MM.1S (cell line): ENCODE measurements at regions not wholly inside any gene's neighbourhood (a gene's known extent, or its start where the extent isn't known, plus 50 kb on each side); places are given as distances from the start of the nearest gene placed in this dataset.

Experiments
- DNase-seq: peaks from one replicate; pipeline ENCODE4 v3.0.0-alpha.2; 2015
- H2AFZ ChIP-seq: fragments of 300-600 bp; sonication (generic); 2 replicates; pipeline ENCODE4 v1.6.0; 2016; ENCODE audit warnings: antibody characterized with exemption, low read length
- H3F3A ChIP-seq: fragments of 300-600 bp; sonication (generic); 2 replicates; pipeline ENCODE4 v1.6.1; 2016; ENCODE audit warnings: mild to moderate bottlenecking, antibody characterized with exemption, low read length, moderate library complexity, mixed read lengths; ENCODE audit not compliant: insufficient read depth
- H3K27ac ChIP-seq: fragments of 300-600 bp; sonication (generic); 2 replicates; pipeline ENCODE4 v1.5.1; 2016; ENCODE audit warnings: mild to moderate bottlenecking, low read length
- H3K27me3 ChIP-seq: fragments of 300-600 bp; sonication (generic); replicated peaks from 2 replicates; pipeline ENCODE4 v1.6.0; 2016; ENCODE audit warnings: low read length; ENCODE audit not compliant: insufficient read depth
- H3K36me3 ChIP-seq: fragments of 300-600 bp; sonication (generic); replicated peaks from 2 replicates; pipeline ENCODE4 v1.6.1; 2016; ENCODE audit warnings: mild to moderate bottlenecking, low read length, mixed read lengths; ENCODE audit not compliant: insufficient read depth
- H3K4me1 ChIP-seq: fragments of 300-600 bp; sonication (generic); 2 replicates; pipeline ENCODE4 v1.6.1; 2016; ENCODE audit warnings: low read length, mixed read lengths
- H3K4me2 ChIP-seq: fragments of 300-600 bp; sonication (generic); 2 replicates; pipeline ENCODE4 v1.6.0; 2016; ENCODE audit warnings: low read depth, low read length
- H3K4me3 ChIP-seq: fragments of 300-600 bp; sonication (generic); 2 replicates; pipeline ENCODE4 v1.5.1; 2016; ENCODE audit warnings: low read length, mixed read lengths
- H3K79me2 ChIP-seq: fragments of 300-600 bp; sonication (generic); 2 replicates; pipeline ENCODE4 v1.6.1; 2016; ENCODE audit warnings: mixed run types, low read length, mixed read lengths
- H3K9ac ChIP-seq: fragments of 300-600 bp; sonication (generic); 2 replicates; pipeline ENCODE4 v1.6.1; 2016; ENCODE audit warnings: low read length, mixed read lengths
- H3K9me2 ChIP-seq: fragments of 300-600 bp; sonication (generic); replicated peaks from 2 replicates; pipeline ENCODE4 v1.6.1; 2016; ENCODE audit warnings: mild to moderate bottlenecking, low read length, mixed read lengths; ENCODE audit not compliant: insufficient read depth
- H3K9me3 ChIP-seq: fragments of 300-600 bp; sonication (generic); replicated peaks from 2 replicates; pipeline ENCODE4 v1.6.1; 2016; ENCODE audit warnings: mild to moderate bottlenecking, low read length, mixed read lengths; ENCODE audit not compliant: insufficient read depth
- H4K20me1 ChIP-seq: fragments of 300-600 bp; sonication (generic); 2 replicates; pipeline ENCODE4 v1.6.1; 2016; ENCODE audit warnings: mild to moderate bottlenecking, low read length, moderate library complexity, mixed read lengths; ENCODE audit not compliant: insufficient read depth
- EZH2 ChIP-seq: fragments of 300-600 bp; sonication (generic); optimal IDR thresholded peaks from 2 replicates; pipeline ENCODE3; 2017; ENCODE audit warnings: low read depth, mild to moderate bottlenecking, antibody characterized with exemption, low read length, mixed read lengths
- EZH2phosphoT487 ChIP-seq: fragments of 300-600 bp; sonication (generic); IDR thresholded peaks from 2 replicates; pipeline ENCODE4 v1.6.1; 2018; ENCODE audit warnings: antibody characterized with exemption, low read length
- TF ChIP-seq, protein P1 (sequence below): fragments of 300-600 bp; sonication (generic); IDR thresholded peaks from 2 replicates; pipeline ENCODE4 v1.5.1; 2016; ENCODE audit warnings: antibody characterized with exemption, low read length, mixed read lengths

DNA sequence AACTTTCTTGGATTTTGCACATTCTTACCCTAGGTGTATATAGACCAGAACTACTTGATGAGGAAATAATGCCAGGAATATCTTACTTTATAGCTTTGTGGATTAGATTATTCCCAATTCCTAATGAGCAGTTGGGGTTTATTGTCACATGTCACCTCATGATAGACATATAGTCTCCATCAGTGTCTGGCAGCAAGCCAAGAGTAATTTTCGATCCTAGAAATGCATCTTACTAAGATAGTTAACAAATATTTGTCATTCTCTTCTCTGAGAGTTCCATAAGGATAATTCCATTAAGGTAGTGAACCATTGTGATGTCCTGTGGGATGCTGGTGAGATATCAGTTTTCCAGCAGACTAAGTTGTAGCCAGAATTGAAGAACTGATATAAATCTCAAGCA, 1282.9 kb upstream of the B3GALT2 start:
- no peak overlapping the region for H3K4me3 ChIP-seq
- H3K79me2 ChIP-seq: no peaks in the 10 kb centered on the region
- H3K36me3 ChIP-seq: no peaks in the 10 kb centered on the region
- H3K9ac ChIP-seq: no peak overlapping the region
- H3K27me3 ChIP-seq: no peaks in the 10 kb centered on the region
- no peak overlapping the region for H2AFZ ChIP-seq
- H3K27ac ChIP-seq: no peak overlapping the region
- no peaks in the 10 kb centered on the region for H3K9me3 ChIP-seq
- H3K4me1 ChIP-seq: no peaks in the 10 kb centered on the region
- no peaks in the 10 kb centered on the region for H3K9me2 ChIP-seq
- no peaks in the 10 kb centered on the region for H4K20me1 ChIP-seq
- no peak overlapping the region for H3K4me2 ChIP-seq
- no peak for DNase-seq
- no peak for TF ChIP-seq EZH2
- TF ChIP-seq EZH2phosphoT487: no peak
- TF ChIP-seq, protein P1, sequence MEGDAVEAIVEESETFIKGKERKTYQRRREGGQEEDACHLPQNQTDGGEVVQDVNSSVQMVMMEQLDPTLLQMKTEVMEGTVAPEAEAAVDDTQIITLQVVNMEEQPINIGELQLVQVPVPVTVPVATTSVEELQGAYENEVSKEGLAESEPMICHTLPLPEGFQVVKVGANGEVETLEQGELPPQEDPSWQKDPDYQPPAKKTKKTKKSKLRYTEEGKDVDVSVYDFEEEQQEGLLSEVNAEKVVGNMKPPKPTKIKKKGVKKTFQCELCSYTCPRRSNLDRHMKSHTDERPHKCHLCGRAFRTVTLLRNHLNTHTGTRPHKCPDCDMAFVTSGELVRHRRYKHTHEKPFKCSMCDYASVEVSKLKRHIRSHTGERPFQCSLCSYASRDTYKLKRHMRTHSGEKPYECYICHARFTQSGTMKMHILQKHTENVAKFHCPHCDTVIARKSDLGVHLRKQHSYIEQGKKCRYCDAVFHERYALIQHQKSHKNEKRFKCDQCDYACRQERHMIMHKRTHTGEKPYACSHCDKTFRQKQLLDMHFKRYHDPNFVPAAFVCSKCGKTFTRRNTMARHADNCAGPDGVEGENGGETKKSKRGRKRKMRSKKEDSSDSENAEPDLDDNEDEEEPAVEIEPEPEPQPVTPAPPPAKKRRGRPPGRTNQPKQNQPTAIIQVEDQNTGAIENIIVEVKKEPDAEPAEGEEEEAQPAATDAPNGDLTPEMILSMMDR: no peak
- H3F3A ChIP-seq: no peaks in the 10 kb centered on the region

DNA sequence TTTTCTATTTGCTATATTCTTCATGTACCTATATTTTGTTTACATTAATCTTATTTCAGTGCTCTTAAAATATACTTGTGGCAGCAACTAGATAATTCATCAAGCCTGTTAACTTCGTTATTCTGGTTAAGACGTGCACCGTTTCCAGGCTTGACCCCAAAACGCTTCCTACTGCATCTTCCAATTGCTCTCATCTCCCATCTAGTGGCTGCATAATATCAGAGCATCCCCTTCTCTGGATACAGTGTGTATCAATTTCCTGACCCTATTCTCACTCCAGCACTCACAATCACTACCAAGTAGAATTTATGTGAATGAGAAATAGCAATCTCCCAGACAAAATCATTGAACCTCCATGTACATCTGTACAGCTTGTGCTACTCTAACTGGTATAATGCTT, 1280.3 kb upstream of the B3GALT2 start:
- no peak for DNase-seq
- no peaks in the 10 kb centered on the region for H3K79me2 ChIP-seq
- no peaks in the 10 kb centered on the region for H4K20me1 ChIP-seq
- no peak overlapping the region for H3K9ac ChIP-seq
- no peak overlapping the region for H3K4me2 ChIP-seq
- no peaks in the 10 kb centered on the region for H3K9me2 ChIP-seq
- H3K36me3 ChIP-seq: no peaks in the 10 kb centered on the region
- no peak overlapping the region for H3K27ac ChIP-seq
- TF ChIP-seq, protein P1: peak; percentile 14; the same call in 1 of the 2 replicates
- TF ChIP-seq EZH2phosphoT487 (no peak), EZH2 (no peak)
- H2AFZ ChIP-seq: no peak overlapping the region
- no peaks in the 10 kb centered on the region for H3K27me3 ChIP-seq
- H3K4me3 ChIP-seq: no peak overlapping the region
- no peaks in the 10 kb centered on the region for H3K9me3 ChIP-seq
- no peaks in the 10 kb centered on the region for H3K4me1 ChIP-seq
- H3F3A ChIP-seq: no peaks in the 10 kb centered on the region

DNA sequence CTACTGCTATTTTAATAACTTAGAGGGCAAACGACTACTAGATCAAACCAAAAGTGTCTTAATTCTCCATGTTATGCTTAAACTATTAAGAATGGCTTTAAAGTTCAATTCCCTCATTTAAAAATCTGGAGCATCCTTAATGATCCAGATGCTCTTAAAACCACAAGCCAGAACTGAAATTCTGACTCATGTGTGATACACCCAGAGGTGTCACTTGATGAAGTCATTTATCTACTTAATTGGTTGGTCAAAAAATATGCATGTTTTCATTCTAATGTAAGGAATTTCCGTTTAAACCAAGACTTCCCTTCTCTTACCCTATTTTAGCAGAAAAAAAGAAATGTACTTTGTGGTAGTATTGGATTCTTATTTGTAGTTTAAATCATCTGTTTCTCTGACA, 1261.2 kb upstream of the B3GALT2 start:
- Histone ChIP-seq H3F3A (no peaks in the 10 kb centered on the region), H3K36me3 (no peaks in the 10 kb centered on the region), H4K20me1 (no peaks in the 10 kb centered on the region), H3K9me2 (no peaks in the 10 kb centered on the region), H3K9me3 (no peaks in the 10 kb centered on the region), H3K9ac (no peak overlapping the region), H3K27ac (no peak overlapping the region), H3K4me1 (no peaks in the 10 kb centered on the region), H2AFZ (no peak overlapping the region), H3K79me2 (no peaks in the 10 kb centered on the region), H3K4me3 (no peak overlapping the region), H3K4me2 (no peak overlapping the region), H3K27me3 (no peaks in the 10 kb centered on the region)
- no peak for DNase-seq
- TF ChIP-seq, protein P1: no peak
- TF ChIP-seq EZH2phosphoT487: no peak
- no peak for TF ChIP-seq EZH2
